ENCODE measurements at regions not wholly inside any gene's neighbourhood (a gene's known extent, or its start where the extent isn't known, plus 50 kb on each side); places are given as distances from the start of the nearest gene placed in this dataset.

GRCh38 chr2:136375017-136375901 is 257.3 kb upstream of the CXCR4 start (continued):
- no peak for TF ChIP-seq PBX3 (IDR thresholded peaks at IDR 0.05)

- H3K4me3 ChIP-seq: no peak overlapping the region
- ChIA-PET POLR2A (no interaction called here), CTCF (no interaction called here)
- H3K27ac ChIP-seq: no peak overlapping the region
- no peak for DNase-seq (ENCODE audit: low read depth in 1 of 2, low spot score in 1 of 2)
- no peaks in the 10 kb centered on the region for H3K4me1 ChIP-seq
- no peak for TF ChIP-seq RAD21 (conservative IDR thresholded peaks at IDR 0.05 in 1 of 2, IDR thresholded peaks at IDR 0.05 in 1 of 2)
- no peak for TF ChIP-seq KDM5A (IDR thresholded peaks at IDR 0.05)
- no peak for TF ChIP-seq NPAS2 (CRISPR knock-in tag; IDR thresholded peaks at IDR 0.05; ENCODE audit: borderline replicate concordance)
- no peak for TF ChIP-seq BCL3 (IDR thresholded peaks at IDR 0.05)
- no peak for TF ChIP-seq FOXS1 (CRISPR knock-in tag; IDR thresholded peaks at IDR 0.05)
- TF ChIP-seq KDM1A (IDR thresholded peaks at IDR 0.05; ENCODE audit: low read depth): no peak
- no peak for TF ChIP-seq RARB (CRISPR knock-in tag; IDR thresholded peaks at IDR 0.05)
- no peak for TF ChIP-seq MAZ (IDR thresholded peaks at IDR 0.05; ENCODE audit: borderline replicate concordance, low read depth, low read length)
- no peak for TF ChIP-seq EP300 (IDR thresholded peaks at IDR 0.05)
- no peak for TF ChIP-seq ESRRA (IDR thresholded peaks at IDR 0.05; ENCODE audit: borderline replicate concordance, low read length)
- no peak for TF ChIP-seq REST (IDR thresholded peaks at IDR 0.05)
- TF ChIP-seq PHF8 (IDR thresholded peaks at IDR 0.05; ENCODE audit: borderline replicate concordance, low read depth): no peak
- no peak for TF ChIP-seq RCOR1 (IDR thresholded peaks at IDR 0.05; ENCODE audit: low read depth, low read length)
- TF ChIP-seq RFX5 (IDR thresholded peaks at IDR 0.05): no peak
- TF ChIP-seq ZFP36 (IDR thresholded peaks at IDR 0.05; ENCODE audit: borderline replicate concordance, partially characterized antibody): no peak
- FAIRE-seq: no peak
- no peaks in the 10 kb centered on the region for H3K9me3 ChIP-seq
- H3K4me2 ChIP-seq: no peak overlapping the region
- ATAC-seq: no peak
Observed at GRCh38 chr2:136373841-136374240, 255.9 kb upstream of the CXCR4 start.

- CTCF ChIA-PET: no interaction called here
- DNase-seq (ENCODE audit: low read depth in 1 of 2, low spot score in 1 of 2): no peak
- no peak for FAIRE-seq
Observed at GRCh38 chr2:136373029-136373428, 255.1 kb upstream of the CXCR4 start.

More at GRCh38 chr2:136373029-136373428, 255.1 kb upstream of the CXCR4 start:
- Histone ChIP-seq H3K27ac (no peak overlapping the region), H3K4me2 (no peak overlapping the region), H3K9me3 (no peaks in the 10 kb centered on the region), H3K4me1 (no peaks in the 10 kb centered on the region), H3K4me3 (no peak overlapping the region)
- ATAC-seq: no peak
- POLR2A ChIA-PET: no interaction called here
- WGBS (ENCODE audit: missing lambda C conversion rate): 0% methylated on average over 1 of the region's 1 CpG
- TF ChIP-seq RCOR1 (IDR thresholded peaks at IDR 0.05; ENCODE audit: low read depth, low read length) (no peak), BHLHE40 (IDR thresholded peaks at IDR 0.05; ENCODE audit: low read depth, low read length) (no peak), TFCP2L1 (CRISPR knock-in tag; IDR thresholded peaks at IDR 0.05) (no peak), MAFK (IDR thresholded peaks at IDR 0.05; ENCODE audit: partially characterized antibody) (no peak), HDAC2 (IDR thresholded peaks at IDR 0.05) (no peak), EHMT2 (IDR thresholded peaks at IDR 0.05; ENCODE audit: low read depth) (no peak), RARB (CRISPR knock-in tag; IDR thresholded peaks at IDR 0.05) (no peak)

Data from A549 (cell line).